HEK293 (cell line): ENCODE measurements at regions not wholly inside any gene's neighbourhood (a gene's known extent, or its start where the extent isn't known, plus 50 kb on each side); places are given as distances from the start of the nearest gene placed in this dataset.

Source experiments
- YY1 ChIP-seq: fragments of 450-650 bp; formaldehyde crosslinking; IDR thresholded peaks from 2 replicates; pipeline ENCODE4 v1.5.1; 2018; ENCODE audit warnings: missing biosample characterization, missing genetic modification characterization
- ZFP37 ChIP-seq: fragments of 450-650 bp; formaldehyde crosslinking; IDR thresholded peaks from 2 replicates; pipeline ENCODE4 v1.5.1; 2016; ENCODE audit warnings: missing biosample characterization, missing genetic modification characterization
- ZNF10 ChIP-seq: fragments of 450-650 bp; formaldehyde crosslinking; IDR thresholded peaks from 2 replicates; pipeline ENCODE4 v1.5.1; 2017; ENCODE audit warnings: missing biosample characterization, missing genetic modification characterization
- ZNF266 ChIP-seq: fragments of 450-650 bp; formaldehyde crosslinking; IDR thresholded peaks from 2 replicates; pipeline ENCODE4 v1.5.1; 2016; ENCODE audit warnings: missing biosample characterization, missing genetic modification characterization, low read depth

DNA sequence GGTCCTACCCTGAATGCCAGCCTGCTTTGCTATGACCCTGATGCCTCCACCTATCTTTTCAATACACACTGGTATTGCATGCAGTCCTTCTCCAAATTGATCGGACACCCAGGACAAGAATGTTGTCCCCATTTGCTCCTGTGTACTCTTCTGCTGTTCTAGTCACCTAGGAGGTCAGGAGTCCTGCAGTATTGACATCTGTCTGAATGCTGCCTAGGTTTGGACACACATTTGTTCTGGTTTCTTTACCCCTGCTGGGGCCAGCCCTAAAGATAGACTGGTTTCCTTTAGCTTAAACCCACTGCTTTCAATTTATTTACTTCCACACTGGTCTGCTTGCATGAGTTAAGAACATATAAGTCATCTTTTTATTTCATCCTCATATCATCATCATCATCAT, 167.0 kb upstream of the CCN2 start:
- TF ChIP-seq ZNF10 (tag by site-specific recombination) (no peak), ZNF266 (tag by site-specific recombination) (no peak), YY1 (tag by site-specific recombination) (no peak), ZFP37 (tag by site-specific recombination) (no peak)
